Neural progenitor cell (in vitro differentiated cells): ENCODE measurements at regions not wholly inside any gene's neighbourhood (a gene's known extent, or its start where the extent isn't known, plus 50 kb on each side); places are given as distances from the start of the nearest gene placed in this dataset.
A peak's percentile ranks its signal among the peaks of the same experiment; 100 is the strongest.

Experiments
- DNase-seq: peaks from one replicate; pipeline ENCODE4 v3.0.0-alpha.2; 2016; ENCODE audit warnings: low spot score
- H2AFZ ChIP-seq: fragments of 200-600 bp; sonication (generic); replicated peaks from 2 replicates; pipeline ENCODE4 v1.6.1; 2016; ENCODE audit warnings: antibody characterized with exemption
- H3F3A ChIP-seq: fragments of 200-600 bp; sonication (generic); 2 replicates; pipeline ENCODE4 v1.6.1; 2016; ENCODE audit warnings: antibody characterized with exemption, low read depth
- H3K27ac ChIP-seq: fragments of 200-600 bp; sonication (generic); 2 replicates; pipeline ENCODE4 v1.5.1; 2016; ENCODE audit warnings: mild to moderate bottlenecking
- H3K27me3 ChIP-seq: fragments of 200-600 bp; sonication (generic); 2 replicates; pipeline ENCODE4 v1.6.1; 2016; ENCODE audit warnings: mild to moderate bottlenecking, moderate library complexity
- H3K36me3 ChIP-seq: fragments of 200-600 bp; sonication (generic); 2 replicates; pipeline ENCODE4 v1.5.1; 2016
- H3K4me1 ChIP-seq: fragments of 200-600 bp; sonication (generic); 2 replicates; pipeline ENCODE4 v1.6.1; 2016; ENCODE audit warnings: mixed run types
- H3K4me2 ChIP-seq: fragments of 200-600 bp; sonication (generic); 2 replicates; pipeline ENCODE4 v1.6.1; 2016
- H3K4me3 ChIP-seq: fragments of 200-600 bp; sonication (generic); 2 replicates; pipeline ENCODE4 v1.5.1; 2016
- H3K79me2 ChIP-seq: fragments of 200-600 bp; sonication (generic); 2 replicates; pipeline ENCODE4 v1.6.1; 2016; ENCODE audit warnings: low read depth
- H3K9ac ChIP-seq: fragments of 200-600 bp; sonication (generic); 2 replicates; pipeline ENCODE4 v1.6.1; 2016
- H3K9me3 ChIP-seq: fragments of 200-600 bp; sonication (generic); 2 replicates; pipeline ENCODE4 v1.5.1; 2016; ENCODE audit warnings: low read depth
- H4K20me1 ChIP-seq: fragments of 200-600 bp; sonication (generic); 2 replicates; pipeline ENCODE4 v1.6.1; 2016; ENCODE audit warnings: low read depth
- H3K27ac Mint-ChIP-seq: 3 replicates; pipeline ENCODE4 v1.8.0; 2021; ENCODE audit warnings: mixed read lengths
- H3K27me3 Mint-ChIP-seq: 2 replicates; pipeline ENCODE4 v1.8.0; 2022; ENCODE audit warnings: low read depth, mild to moderate bottlenecking, inconsistent platforms, moderate library complexity, mixed read lengths; ENCODE audit not compliant: insufficient read depth
- H3K36me3 Mint-ChIP-seq: 3 replicates; pipeline ENCODE4 v1.8.0; 2021; ENCODE audit warnings: mixed read lengths
- H3K4me1 Mint-ChIP-seq: 3 replicates; pipeline ENCODE4 v1.8.0; 2021; ENCODE audit warnings: mixed read lengths
- H3K4me3 Mint-ChIP-seq: 3 replicates; pipeline ENCODE4 v1.8.0; 2021; ENCODE audit warnings: mild to moderate bottlenecking, moderate library complexity, mixed read lengths
- H3K9me3 Mint-ChIP-seq: 3 replicates; pipeline ENCODE4 v1.8.0; 2020; ENCODE audit warnings: mixed read lengths
- CTCF ChIP-seq: fragments of 200-600 bp; sonication (generic); IDR thresholded peaks from 2 replicates; pipeline ENCODE4 v1.5.1; 2017; ENCODE audit warnings: antibody characterized with exemption, mild to moderate bottlenecking
- EZH2 ChIP-seq: fragments of 200-600 bp; sonication (generic); IDR thresholded peaks from 2 replicates; pipeline ENCODE4 v1.6.1; 2017; ENCODE audit warnings: antibody characterized with exemption, mild to moderate bottlenecking, moderate library complexity
- EZH2phosphoT487 ChIP-seq: fragments of 200-600 bp; sonication (generic); IDR thresholded peaks from 2 replicates; pipeline ENCODE4 v1.6.1; 2017; ENCODE audit warnings: antibody characterized with exemption

- Histone ChIP-seq H3K4me2 (no peak overlapping the region), H3K9me3 (no peaks in the 10 kb centered on the region), H3K9ac (no peak overlapping the region), H3K36me3 (no peaks in the 10 kb centered on the region), H3F3A (no peaks in the 10 kb centered on the region), H2AFZ (no peak overlapping the region), H3K4me3 (no peak overlapping the region), H3K27me3 (peaks cover 6% of the 10 kb centered on the region), H3K79me2 (no peaks in the 10 kb centered on the region), H3K4me1 (no peaks in the 10 kb centered on the region), H3K27ac (no peak overlapping the region), H4K20me1 (no peaks in the 10 kb centered on the region)
- Mint-ChIP-seq H3K36me3 (no peaks in the 10 kb centered on the region), H3K27ac (no peak overlapping the region), H3K4me1 (peaks cover 37% of the 10 kb centered on the region), H3K9me3 (no peaks in the 10 kb centered on the region), H3K27me3 (peaks cover 21% of the 10 kb centered on the region), H3K4me3 (no peak overlapping the region)
- no peak for DNase-seq
- TF ChIP-seq EZH2 (no peak), EZH2phosphoT487 (no peak), CTCF (no peak)
These were observed 134.8 kb upstream of the ZMIZ1 start for GRCh38 chr10:78933828-78934531.

GRCh38 chr10:78934532-78934898, 134.3 kb upstream of the ZMIZ1 start:
- Histone ChIP-seq H3K27me3 (peaks cover 6% of the 10 kb centered on the region), H3K9me3 (no peaks in the 10 kb centered on the region), H3K79me2 (no peaks in the 10 kb centered on the region), H3K9ac (no peak overlapping the region), H3K4me1 (no peaks in the 10 kb centered on the region), H4K20me1 (no peaks in the 10 kb centered on the region), H3K27ac (no peak overlapping the region), H3K4me2 (no peak overlapping the region), H2AFZ (no peak overlapping the region), H3K36me3 (no peaks in the 10 kb centered on the region), H3K4me3 (no peak overlapping the region), H3F3A (no peaks in the 10 kb centered on the region)
- no peak overlapping the region for H3K27ac Mint-ChIP-seq
- no peak for DNase-seq
- no peaks in the 10 kb centered on the region for H3K36me3 Mint-ChIP-seq
- peaks cover 37% of the 10 kb centered on the region for H3K4me1 Mint-ChIP-seq
- peaks cover 21% of the 10 kb centered on the region for H3K27me3 Mint-ChIP-seq
- H3K4me3 Mint-ChIP-seq = no peak overlapping the region
- no peaks in the 10 kb centered on the region for H3K9me3 Mint-ChIP-seq
- TF ChIP-seq CTCF (no peak), EZH2 (no peak), EZH2phosphoT487 (no peak)

- Mint-ChIP-seq H3K27ac (peak overlapping the region; percentile 65), H3K36me3 (no peaks in the 10 kb centered on the region), H3K27me3 (peaks cover 21% of the 10 kb centered on the region), H3K9me3 (no peaks in the 10 kb centered on the region), H3K4me3 (no peak overlapping the region), H3K4me1 (peaks cover 36% of the 10 kb centered on the region)
- H3K79me2 ChIP-seq = no peaks in the 10 kb centered on the region
- no peak overlapping the region for H3K9ac ChIP-seq
- H4K20me1 ChIP-seq = no peaks in the 10 kb centered on the region
- H3K4me2 ChIP-seq = no peak overlapping the region
- DNase-seq = no peak
- H3F3A ChIP-seq = no peaks in the 10 kb centered on the region
- peaks cover 6% of the 10 kb centered on the region for H3K27me3 ChIP-seq
- no peaks in the 10 kb centered on the region for H3K36me3 ChIP-seq
- no peaks in the 10 kb centered on the region for H3K9me3 ChIP-seq
- no peak for TF ChIP-seq CTCF
- TF ChIP-seq EZH2phosphoT487 = no peak
- no peak for TF ChIP-seq EZH2
- H3K27ac ChIP-seq = no peak overlapping the region
- H2AFZ ChIP-seq = no peak overlapping the region
- H3K4me1 ChIP-seq = no peaks in the 10 kb centered on the region
- H3K4me3 ChIP-seq = no peak overlapping the region
These were observed 133.7 kb upstream of the ZMIZ1 start for GRCh38 chr10:78934994-78935602.
